ENCODE measurements at regions not wholly inside any gene's neighbourhood (a gene's known extent, or its start where the extent isn't known, plus 50 kb on each side); places are given as distances from the start of the nearest gene placed in this dataset.

- H3K27ac ChIP-seq (ENCODE audit: low read depth in 2 of 2, low read length in 1 of 2) = no peak overlapping the region
- H3K4me3 ChIP-seq (ENCODE audit: low read depth in 1 of 2, low read length in 2 of 2) = no peak overlapping the region
- H3K4me1 ChIP-seq (ENCODE audit: control insufficient read depth in 2 of 2, insufficient read depth in 2 of 2, low read length in 1 of 2) = no peaks in the 10 kb centered on the region
- H3K27me3 ChIP-seq (ENCODE audit: control insufficient read depth in 1 of 2, insufficient read depth in 2 of 2, low read length in 2 of 2) = no peaks in the 10 kb centered on the region
- H3K36me3 ChIP-seq (ENCODE audit: control insufficient read depth in 2 of 2, insufficient read depth in 2 of 2, low read length in 1 of 2) = no peaks in the 10 kb centered on the region
- WGBS, 2 donors = 97 to 100% methylated on average over 1 of the region's 1 CpG
- H3K9me3 ChIP-seq (ENCODE audit: control insufficient read depth in 2 of 2, insufficient read depth in 1 of 2, low read depth in 1 of 2, low read length in 1 of 2) = no peaks in the 10 kb centered on the region
Measured at GRCh38 chr5:167642181-167642580, 649.3 kb upstream of the WWC1 start.

GRCh38 chr5:167642779-167643517, 648.5 kb upstream of the WWC1 start:
- Histone ChIP-seq H3K9me3 (ENCODE audit: control insufficient read depth in 2 of 2, insufficient read depth in 1 of 2, low read depth in 1 of 2, low read length in 1 of 2) (no peaks in the 10 kb centered on the region), H3K27me3 (ENCODE audit: control insufficient read depth in 1 of 2, insufficient read depth in 2 of 2, low read length in 2 of 2) (no peaks in the 10 kb centered on the region), H3K27ac (ENCODE audit: low read depth in 2 of 2, low read length in 1 of 2) (no peak overlapping the region), H3K4me3 (ENCODE audit: low read depth in 1 of 2, low read length in 2 of 2) (no peak overlapping the region), H3K36me3 (ENCODE audit: control insufficient read depth in 2 of 2, insufficient read depth in 2 of 2, low read length in 1 of 2) (no peaks in the 10 kb centered on the region), H3K4me1 (ENCODE audit: control insufficient read depth in 2 of 2, insufficient read depth in 2 of 2, low read length in 1 of 2) (no peaks in the 10 kb centered on the region)
- WGBS, 2 donors = 56 to 60% methylated on average over 9 of the region's 9 CpGs

- H3K4me3 ChIP-seq (ENCODE audit: low read depth in 1 of 2, low read length in 2 of 2) = no peak overlapping the region
- H3K9me3 ChIP-seq (ENCODE audit: control insufficient read depth in 2 of 2, insufficient read depth in 1 of 2, low read depth in 1 of 2, low read length in 1 of 2) = no peaks in the 10 kb centered on the region
- no peaks in the 10 kb centered on the region for H3K36me3 ChIP-seq (ENCODE audit: control insufficient read depth in 2 of 2, insufficient read depth in 2 of 2, low read length in 1 of 2)
- H3K27me3 ChIP-seq (ENCODE audit: control insufficient read depth in 1 of 2, insufficient read depth in 2 of 2, low read length in 2 of 2) = no peaks in the 10 kb centered on the region
- H3K4me1 ChIP-seq (ENCODE audit: control insufficient read depth in 2 of 2, insufficient read depth in 2 of 2, low read length in 1 of 2) = no peaks in the 10 kb centered on the region
- 65 to 66% methylated on average over 3 of the region's 3 CpGs for WGBS, 2 donors
- H3K27ac ChIP-seq (ENCODE audit: low read depth in 2 of 2, low read length in 1 of 2) = no peak overlapping the region
Measured at GRCh38 chr5:167643631-167644280, 647.7 kb upstream of the WWC1 start.

GRCh38 chr5:167644619-167645018, 646.8 kb upstream of the WWC1 start:
- Histone ChIP-seq H3K36me3 (ENCODE audit: control insufficient read depth in 2 of 2, insufficient read depth in 2 of 2, low read length in 1 of 2) (no peaks in the 10 kb centered on the region), H3K4me1 (ENCODE audit: control insufficient read depth in 2 of 2, insufficient read depth in 2 of 2, low read length in 1 of 2) (no peaks in the 10 kb centered on the region), H3K27ac (ENCODE audit: low read depth in 2 of 2, low read length in 1 of 2) (no peak overlapping the region), H3K27me3 (ENCODE audit: control insufficient read depth in 1 of 2, insufficient read depth in 2 of 2, low read length in 2 of 2) (no peaks in the 10 kb centered on the region), H3K4me3 (ENCODE audit: low read depth in 1 of 2, low read length in 2 of 2) (no peak overlapping the region), H3K9me3 (ENCODE audit: control insufficient read depth in 2 of 2, insufficient read depth in 1 of 2, low read depth in 1 of 2, low read length in 1 of 2) (no peaks in the 10 kb centered on the region)
- WGBS, 2 donors = 69 to 84% methylated on average over 2 of the region's 2 CpGs

- H3K9me3 ChIP-seq (ENCODE audit: control insufficient read depth in 2 of 2, insufficient read depth in 1 of 2, low read depth in 1 of 2, low read length in 1 of 2) = no peaks in the 10 kb centered on the region
- 100% methylated on average over 1 of the region's 1 CpG for WGBS, 2 donors
Measured at GRCh38 chr5:167649471-167649870, 642.0 kb upstream of the WWC1 start.

GRCh38 chr5:167652690-167653089, 638.8 kb upstream of the WWC1 start:
- WGBS, 2 donors = 67% methylated on average over 3 of the region's 3 CpGs
- Histone ChIP-seq H3K9me3 (ENCODE audit: control insufficient read depth in 2 of 2, insufficient read depth in 1 of 2, low read depth in 1 of 2, low read length in 1 of 2) (no peaks in the 10 kb centered on the region), H3K27ac (ENCODE audit: low read depth in 2 of 2, low read length in 1 of 2) (no peak overlapping the region), H3K36me3 (ENCODE audit: control insufficient read depth in 2 of 2, insufficient read depth in 2 of 2, low read length in 1 of 2) (no peaks in the 10 kb centered on the region), H3K4me1 (ENCODE audit: control insufficient read depth in 2 of 2, insufficient read depth in 2 of 2, low read length in 1 of 2) (no peaks in the 10 kb centered on the region), H3K4me3 (ENCODE audit: low read depth in 1 of 2, low read length in 2 of 2) (no peak overlapping the region), H3K27me3 (ENCODE audit: control insufficient read depth in 1 of 2, insufficient read depth in 2 of 2, low read length in 2 of 2) (no peaks in the 10 kb centered on the region)

More at GRCh38 chr5:167649471-167649870, 642.0 kb upstream of the WWC1 start:
- no peaks in the 10 kb centered on the region for H3K4me1 ChIP-seq (ENCODE audit: control insufficient read depth in 2 of 2, insufficient read depth in 2 of 2, low read length in 1 of 2)
- H3K4me3 ChIP-seq (ENCODE audit: low read depth in 1 of 2, low read length in 2 of 2) = no peak overlapping the region
- H3K27me3 ChIP-seq (ENCODE audit: control insufficient read depth in 1 of 2, insufficient read depth in 2 of 2, low read length in 2 of 2) = no peaks in the 10 kb centered on the region
- no peaks in the 10 kb centered on the region for H3K36me3 ChIP-seq (ENCODE audit: control insufficient read depth in 2 of 2, insufficient read depth in 2 of 2, low read length in 1 of 2)
- H3K27ac ChIP-seq (ENCODE audit: low read depth in 2 of 2, low read length in 1 of 2) = no peak overlapping the region

- Histone ChIP-seq H3K4me3 (ENCODE audit: low read depth in 1 of 2, low read length in 2 of 2) (no peak overlapping the region), H3K27me3 (ENCODE audit: control insufficient read depth in 1 of 2, insufficient read depth in 2 of 2, low read length in 2 of 2) (no peaks in the 10 kb centered on the region), H3K9me3 (ENCODE audit: control insufficient read depth in 2 of 2, insufficient read depth in 1 of 2, low read depth in 1 of 2, low read length in 1 of 2) (no peaks in the 10 kb centered on the region), H3K36me3 (ENCODE audit: control insufficient read depth in 2 of 2, insufficient read depth in 2 of 2, low read length in 1 of 2) (no peaks in the 10 kb centered on the region), H3K27ac (ENCODE audit: low read depth in 2 of 2, low read length in 1 of 2) (no peak overlapping the region), H3K4me1 (ENCODE audit: control insufficient read depth in 2 of 2, insufficient read depth in 2 of 2, low read length in 1 of 2) (no peaks in the 10 kb centered on the region)
- WGBS, 2 donors = 92 to 95% methylated on average over 1 of the region's 1 CpG
Measured at GRCh38 chr5:167653645-167654106, 637.8 kb upstream of the WWC1 start.

- 57 to 68% methylated on average over 3 of the region's 3 CpGs for WGBS, 2 donors
- no peak overlapping the region for H3K27ac ChIP-seq (ENCODE audit: low read depth in 2 of 2, low read length in 1 of 2)
- H3K4me1 ChIP-seq (ENCODE audit: control insufficient read depth in 2 of 2, insufficient read depth in 2 of 2, low read length in 1 of 2) = no peaks in the 10 kb centered on the region
- no peaks in the 10 kb centered on the region for H3K9me3 ChIP-seq (ENCODE audit: control insufficient read depth in 2 of 2, insufficient read depth in 1 of 2, low read depth in 1 of 2, low read length in 1 of 2)
- H3K36me3 ChIP-seq (ENCODE audit: control insufficient read depth in 2 of 2, insufficient read depth in 2 of 2, low read length in 1 of 2) = no peaks in the 10 kb centered on the region
- H3K4me3 ChIP-seq (ENCODE audit: low read depth in 1 of 2, low read length in 2 of 2) = no peak overlapping the region
- H3K27me3 ChIP-seq (ENCODE audit: control insufficient read depth in 1 of 2, insufficient read depth in 2 of 2, low read length in 2 of 2) = no peaks in the 10 kb centered on the region
Measured at GRCh38 chr5:167657016-167657415, 634.4 kb upstream of the WWC1 start.

- 75 to 81% methylated on average over 2 of the region's 2 CpGs for WGBS, 2 donors
- no peak overlapping the region for H3K4me3 ChIP-seq (ENCODE audit: low read depth in 1 of 2, low read length in 2 of 2)
- no peaks in the 10 kb centered on the region for H3K36me3 ChIP-seq (ENCODE audit: control insufficient read depth in 2 of 2, insufficient read depth in 2 of 2, low read length in 1 of 2)
- no peaks in the 10 kb centered on the region for H3K4me1 ChIP-seq (ENCODE audit: control insufficient read depth in 2 of 2, insufficient read depth in 2 of 2, low read length in 1 of 2)
- H3K27ac ChIP-seq (ENCODE audit: low read depth in 2 of 2, low read length in 1 of 2) = no peak overlapping the region
- H3K27me3 ChIP-seq (ENCODE audit: control insufficient read depth in 1 of 2, insufficient read depth in 2 of 2, low read length in 2 of 2) = no peaks in the 10 kb centered on the region
- H3K9me3 ChIP-seq (ENCODE audit: control insufficient read depth in 2 of 2, insufficient read depth in 1 of 2, low read depth in 1 of 2, low read length in 1 of 2) = no peaks in the 10 kb centered on the region
Measured at GRCh38 chr5:167658889-167659288, 632.6 kb upstream of the WWC1 start.

GRCh38 chr5:167661605-167662004, 629.8 kb upstream of the WWC1 start:
- H3K36me3 ChIP-seq (ENCODE audit: control insufficient read depth in 2 of 2, insufficient read depth in 2 of 2, low read length in 1 of 2) = no peaks in the 10 kb centered on the region
- WGBS, 2 donors = 79 to 89% methylated on average over 3 of the region's 3 CpGs

More at GRCh38 chr5:167661605-167662004, 629.8 kb upstream of the WWC1 start:
- Histone ChIP-seq H3K4me3 (ENCODE audit: low read depth in 1 of 2, low read length in 2 of 2) (no peak overlapping the region), H3K27ac (ENCODE audit: low read depth in 2 of 2, low read length in 1 of 2) (no peak overlapping the region), H3K9me3 (ENCODE audit: control insufficient read depth in 2 of 2, insufficient read depth in 1 of 2, low read depth in 1 of 2, low read length in 1 of 2) (no peaks in the 10 kb centered on the region), H3K27me3 (ENCODE audit: control insufficient read depth in 1 of 2, insufficient read depth in 2 of 2, low read length in 2 of 2) (no peaks in the 10 kb centered on the region), H3K4me1 (ENCODE audit: control insufficient read depth in 2 of 2, insufficient read depth in 2 of 2, low read length in 1 of 2) (peaks cover 0 to 2% of the 10 kb centered on the region in 2 donors)
